GM21723 (cell line): ENCODE measurements at regions not wholly inside any gene's neighbourhood (a gene's known extent, or its start where the extent isn't known, plus 50 kb on each side); places are given as distances from the start of the nearest gene placed in this dataset.
"Not testable (repeated sequence)": the region's sequence is repeated elsewhere in the genome, so short reads cannot be mapped to it uniquely, and the experiment has no call there.

Experiments used
- ATAC-seq: cut with Tn5 transposase; IDR thresholded peaks from one replicate; pipeline ENCODE4 v1.9.1; 2021; ENCODE audit warnings: mild to moderate bottlenecking, moderate library complexity; ENCODE audit not compliant: unreplicated experiment

DNA sequence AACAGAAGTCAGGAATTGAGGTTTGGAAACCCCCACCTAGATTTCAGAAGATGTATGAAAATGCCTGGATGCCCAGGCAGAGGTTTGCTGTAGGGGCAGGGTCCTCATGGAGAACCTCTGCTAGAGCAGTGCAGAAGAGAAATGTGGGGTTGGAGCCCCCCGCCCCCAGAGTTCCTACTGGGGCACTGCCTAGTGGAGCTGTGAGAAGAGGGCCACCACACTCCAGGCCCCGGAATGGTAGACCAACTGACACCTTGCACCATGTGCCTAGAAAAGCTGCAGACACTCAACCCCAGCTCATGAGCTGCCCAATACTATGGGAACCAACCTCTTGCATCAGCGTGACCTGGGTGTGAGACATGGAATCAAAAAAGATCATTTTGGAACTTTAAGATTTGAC lies 967.0 kb upstream of the NRXN1 start:
- no peak for ATAC-seq

- no peak for ATAC-seq
Measured at GRCh38 chr2:51997571-51997970, 965.6 kb upstream of the NRXN1 start.

- ATAC-seq: no peak
Measured at GRCh38 chr2:51995293-51995692, 963.4 kb upstream of the NRXN1 start.

DNA sequence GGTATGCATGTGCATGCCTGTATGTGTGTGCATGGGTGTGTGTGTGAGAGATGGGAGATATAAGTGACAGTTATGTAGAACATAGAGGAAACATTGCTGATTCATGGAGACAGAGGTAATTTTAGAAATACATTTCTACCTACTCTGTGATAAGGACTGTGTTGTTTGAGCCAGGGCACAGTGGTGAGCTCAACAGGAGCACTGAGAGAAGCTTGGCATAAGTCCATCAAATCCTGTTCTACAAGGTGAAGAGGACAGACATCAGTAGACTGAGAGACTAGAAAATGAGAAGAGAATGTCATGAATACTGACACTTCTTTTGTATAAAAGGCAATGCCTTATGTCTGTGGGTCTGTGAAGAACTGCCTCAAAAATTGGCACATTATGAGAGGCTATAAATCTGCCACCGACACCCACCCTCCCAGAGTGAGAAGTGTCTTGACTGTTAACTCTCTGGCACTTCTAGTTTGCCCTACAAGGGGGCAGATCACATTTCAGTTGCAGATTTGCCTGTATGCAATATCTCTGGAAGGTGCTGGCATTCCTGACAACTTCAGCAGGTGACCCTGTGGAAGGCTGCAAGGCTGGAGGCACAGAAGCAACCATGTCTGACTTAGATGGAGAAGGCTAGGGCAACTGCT lies 962.3 kb upstream of the NRXN1 start:
- no peak for ATAC-seq

DNA sequence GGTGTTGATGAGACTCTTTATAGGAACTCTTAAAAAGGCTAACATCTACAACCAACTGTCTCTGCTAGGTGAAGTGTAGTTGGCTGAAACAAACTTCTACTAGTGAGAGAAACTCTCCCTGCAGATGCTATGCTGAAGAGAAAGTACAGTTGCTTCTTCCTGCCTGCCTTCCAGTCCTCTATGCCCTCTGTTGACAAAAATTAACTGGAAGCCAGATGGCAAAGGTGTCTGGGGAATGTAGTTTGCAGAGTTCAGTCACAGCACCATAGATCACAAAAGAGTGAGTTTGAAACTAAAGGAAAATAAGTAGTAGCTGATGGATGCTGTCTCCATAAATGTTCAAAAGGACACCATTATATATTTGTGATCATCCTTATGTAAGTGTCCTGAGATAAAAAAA lies 958.8 kb upstream of the NRXN1 start:
- ATAC-seq: no peak

- no peak for ATAC-seq
Measured at GRCh38 chr2:51986101-51986500, 954.2 kb upstream of the NRXN1 start.

- ATAC-seq: no peak
Measured at GRCh38 chr2:51981783-51982182, 949.9 kb upstream of the NRXN1 start.

DNA sequence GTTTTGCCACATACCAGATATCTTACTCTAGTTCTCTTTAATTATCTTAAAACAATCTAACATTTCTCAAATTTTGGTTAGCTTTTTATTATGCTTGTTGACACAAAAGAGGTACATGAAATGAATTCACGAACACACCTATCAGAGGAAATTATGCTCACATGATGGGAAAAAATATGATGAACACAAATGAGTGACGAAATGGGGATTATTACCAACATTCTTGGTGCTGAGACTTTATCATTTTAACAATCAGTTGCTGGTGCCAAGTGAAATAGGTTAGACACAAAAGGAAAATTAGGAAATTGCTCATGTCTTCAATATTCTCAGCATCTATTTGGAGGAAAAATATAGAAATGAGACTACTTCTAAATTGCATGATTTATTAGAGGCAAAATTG lies 944.7 kb upstream of the NRXN1 start:
- no peak for ATAC-seq

GRCh38 chr2:51971136-51971535 lies 939.2 kb upstream of the NRXN1 start:
- no peak for ATAC-seq

GRCh38 chr2:51969347-51969746 lies 937.4 kb upstream of the NRXN1 start:
- no peak for ATAC-seq

DNA sequence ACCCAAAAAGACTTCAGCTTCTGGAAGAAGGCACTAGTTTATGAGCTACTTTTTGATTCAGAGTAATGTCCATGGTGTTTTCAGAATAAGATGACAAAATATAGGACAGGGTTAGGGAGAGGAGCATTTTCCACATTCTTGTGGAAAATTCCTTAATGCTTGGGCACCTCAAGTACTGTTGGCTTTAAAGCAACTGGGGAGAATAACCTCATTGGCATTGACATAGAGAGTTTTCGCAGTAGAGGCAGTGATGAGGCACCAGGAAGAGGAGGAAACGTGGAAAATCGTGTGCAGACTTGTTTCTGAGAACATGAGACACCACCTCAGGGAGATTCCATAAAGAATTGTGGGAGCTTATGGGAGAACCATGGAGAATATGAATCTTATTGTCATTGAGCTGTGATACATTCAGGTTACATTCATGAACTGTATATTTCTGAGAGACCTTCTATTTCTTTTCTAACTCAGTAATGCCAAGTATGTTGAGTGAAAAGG lies 929.0 kb upstream of the NRXN1 start:
- ATAC-seq: no peak

DNA sequence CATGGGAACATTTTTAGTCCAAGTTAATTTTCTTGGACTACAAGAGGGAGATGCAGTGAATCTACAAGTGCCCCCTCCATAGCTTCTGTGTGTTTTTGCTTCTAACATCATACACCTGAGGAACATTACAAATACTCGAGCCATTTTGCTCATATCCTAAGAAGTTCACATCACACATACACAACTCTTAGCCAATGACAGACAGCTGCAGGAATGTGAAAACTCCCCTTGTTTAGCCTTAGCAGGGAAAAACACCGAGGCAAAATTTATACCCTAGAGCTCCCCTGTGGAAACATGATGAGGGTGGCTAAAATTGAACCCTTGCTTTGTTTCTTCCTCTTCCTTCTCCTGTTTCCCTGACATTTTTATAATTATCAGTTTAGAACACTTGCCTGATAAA lies 928.3 kb upstream of the NRXN1 start:
- ATAC-seq: no peak

DNA sequence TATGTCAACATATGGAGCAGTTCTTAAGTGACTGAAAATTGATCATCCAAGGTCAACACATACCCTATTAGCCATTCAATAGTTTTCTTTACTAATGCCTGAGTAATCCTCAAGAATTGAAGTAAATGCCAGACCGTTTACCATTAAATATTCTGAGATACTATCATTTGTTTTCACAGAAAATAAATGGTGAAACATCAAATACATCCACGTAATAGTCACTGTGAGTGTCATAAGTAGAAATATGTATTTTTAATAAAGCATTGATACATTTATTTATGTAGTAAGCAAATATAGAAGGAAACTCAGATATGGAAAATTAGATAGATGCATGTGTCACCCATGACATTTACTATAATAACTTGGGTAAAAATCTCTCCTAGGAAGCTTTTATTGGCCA lies 927.8 kb upstream of the NRXN1 start:
- no peak for ATAC-seq

DNA sequence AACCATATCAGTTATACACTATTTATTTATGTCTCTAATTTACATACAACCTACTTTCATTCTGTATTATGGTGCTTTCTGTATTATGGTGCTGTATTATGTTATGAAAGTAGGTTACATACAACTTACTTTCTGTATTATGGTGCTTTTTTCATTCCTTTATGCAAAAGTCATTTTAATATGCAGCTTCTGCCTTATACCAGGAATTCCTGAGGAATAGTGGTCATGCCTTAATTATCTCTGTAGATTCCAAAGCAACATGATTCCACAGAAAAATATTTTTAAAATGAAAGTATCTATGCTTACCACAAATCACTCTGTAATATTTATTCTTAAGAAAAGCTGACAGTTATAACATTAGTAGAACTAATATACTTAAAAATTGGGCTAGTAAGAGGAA lies 922.0 kb upstream of the NRXN1 start:
- ATAC-seq: no peak

DNA sequence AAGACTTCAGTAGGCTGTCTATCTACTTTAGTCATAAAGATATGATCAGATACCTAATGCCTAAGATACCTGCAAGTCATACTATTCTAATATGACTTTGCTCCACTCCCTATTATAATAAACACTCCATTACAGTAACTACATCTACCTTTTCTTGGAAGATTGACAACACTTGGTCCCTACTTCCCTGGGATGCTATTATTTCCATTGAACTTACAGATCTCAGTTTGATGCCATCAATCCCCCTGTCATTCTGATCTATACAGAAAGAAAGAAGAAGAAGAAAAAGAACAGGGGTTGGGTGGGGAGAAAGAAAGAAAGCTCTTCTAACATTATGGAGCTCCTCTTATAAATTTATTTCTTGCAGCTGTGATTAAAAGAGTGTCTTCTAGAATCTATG lies 889.1 kb upstream of the NRXN1 start:
- ATAC-seq: no peak

GRCh38 chr2:51920509-51920908 lies 888.6 kb upstream of the NRXN1 start:
- no peak for ATAC-seq

DNA sequence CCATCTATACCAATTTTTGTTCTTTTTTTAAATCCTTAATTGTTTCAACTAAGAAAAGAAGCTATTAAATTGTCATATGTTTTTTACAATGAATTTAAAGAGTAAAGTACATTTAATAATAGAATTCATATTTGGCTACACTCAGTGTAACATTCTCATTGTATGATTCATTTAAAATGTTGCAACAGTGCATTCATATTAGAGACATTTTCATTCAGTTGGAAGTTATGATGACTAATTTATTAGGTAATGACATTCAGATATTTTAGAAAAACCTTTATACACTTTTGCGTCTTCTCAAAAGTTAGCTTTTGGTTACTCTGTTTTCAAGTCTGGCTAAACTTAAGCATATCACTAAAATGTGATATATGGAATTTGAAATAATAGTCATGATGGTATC lies 887.5 kb upstream of the NRXN1 start:
- ATAC-seq: no peak

DNA sequence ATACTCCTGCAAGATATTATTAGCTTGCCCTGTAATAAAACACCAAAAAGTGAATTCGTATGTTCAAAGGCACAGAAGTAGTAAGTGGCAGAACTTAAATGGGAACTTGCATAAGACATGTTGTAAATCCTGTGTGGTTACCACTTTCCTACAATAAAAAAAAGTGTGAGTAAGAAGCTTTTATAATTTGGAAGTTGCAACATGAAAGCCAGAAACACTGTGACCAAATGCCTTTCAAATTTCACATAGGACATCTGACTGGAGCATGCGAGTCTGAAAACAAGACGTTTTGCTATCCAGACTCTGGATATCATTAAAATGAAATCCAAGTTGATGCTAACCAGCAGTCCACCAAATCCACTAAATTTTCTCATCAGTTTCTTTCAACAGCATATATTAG lies 886.2 kb upstream of the NRXN1 start:
- no peak for ATAC-seq

DNA sequence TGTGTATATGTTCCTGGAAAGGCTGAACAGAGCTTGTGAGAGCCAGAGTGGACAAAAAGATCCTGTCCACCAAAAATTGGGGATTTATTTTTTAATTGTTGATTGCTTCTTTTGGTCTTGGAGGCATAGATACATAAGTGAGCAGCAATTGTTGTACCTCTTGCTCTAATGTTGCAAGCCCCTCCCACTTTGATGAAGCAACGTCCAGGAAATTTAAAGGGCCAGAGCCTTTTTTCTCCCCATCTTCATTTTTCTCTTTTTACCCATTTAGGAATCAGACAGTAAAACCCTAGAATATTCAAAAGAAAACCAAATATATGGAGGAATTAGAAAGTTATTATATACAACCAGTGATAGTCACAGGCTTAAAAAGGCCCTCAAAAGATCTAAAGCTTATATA lies 871.8 kb upstream of the NRXN1 start:
- no peak for ATAC-seq

GRCh38 chr2:51899643-51900042 lies 867.7 kb upstream of the NRXN1 start:
- ATAC-seq: no peak

- ATAC-seq: not testable (repeated sequence)
Measured at GRCh38 chr2:51894584-51894983, 862.7 kb upstream of the NRXN1 start.

DNA sequence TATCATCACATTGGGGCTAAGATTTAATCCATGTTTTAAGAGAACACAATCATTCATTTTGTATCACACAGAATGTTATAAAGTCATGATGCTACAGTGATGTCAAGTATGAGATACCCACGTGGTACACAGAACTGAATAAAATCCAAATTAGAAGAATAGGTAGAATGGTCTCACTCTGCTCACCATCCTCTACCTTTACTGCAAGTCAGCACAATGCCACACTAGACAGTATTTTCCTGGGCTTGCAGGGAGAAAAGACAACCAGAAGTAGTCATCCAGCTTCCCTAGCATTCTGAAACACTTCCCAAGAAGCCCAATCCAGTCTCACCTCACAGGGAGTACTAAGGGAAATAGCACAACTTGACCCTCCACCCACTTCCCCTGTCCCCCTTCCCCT lies 856.2 kb upstream of the NRXN1 start:
- no peak for ATAC-seq

GRCh38 chr2:51881673-51882072 lies 849.7 kb upstream of the NRXN1 start:
- no peak for ATAC-seq
